Pancreas (tissue), 10 donors: ENCODE measurements at regions not wholly inside any gene's neighbourhood (a gene's known extent, or its start where the extent isn't known, plus 50 kb on each side); places are given as distances from the start of the nearest gene placed in this dataset.
"Not testable (repeated sequence)": the region's sequence is repeated elsewhere in the genome, so short reads cannot be mapped to it uniquely, and the experiment has no call there.

Source experiments
- ATAC-seq, 4 donors: fragments of 200-7000 bp; cut with Tn5 transposase; one replicate each; pipeline versions ENCODE4 v1.8.0 to v1.9.1; 2020; ENCODE audit warnings: mild to moderate bottlenecking in 4 of 4, moderate library complexity in 4 of 4
- DNase-seq, 6 donors: peaks; one replicate each; pipeline ENCODE4 v3.0.0-alpha.2; 2020
- FAIRE-seq: peaks from 2 replicates; lab custom pipeline; 2012; peaks lifted over from hg19 to GRCh38; lab: Jason Lieb, UNC
- H3K27ac ChIP-seq, 4 donors: fragments of 200-600 bp; sonication (generic); 1 replicate in 3 of 4; 2 replicates in 1 of 4; pipeline versions ENCODE4 v1.5.0 to v1.8.0; 2020
- H3K27me3 ChIP-seq, 4 donors: fragments of 200-600 bp; one replicate each; pipeline ENCODE4 v1.8.0; 2021
- H3K36me3 ChIP-seq, 3 donors: fragments of 200-600 bp; sonication (generic) in 1 of 3; one replicate each; pipeline versions ENCODE4 v1.5.0 to v1.8.0; 2020 to 2021
- H3K4me1 ChIP-seq, 3 donors: fragments of 200-600 bp; one replicate each; pipeline ENCODE4 v1.8.0; 2021
- H3K4me3 ChIP-seq, 4 donors: fragments of 200-600 bp; sonication (generic) in 2 of 4; one replicate each; pipeline versions ENCODE4 v1.5.0 to v1.8.0; 2020 to 2021
- H3K9me3 ChIP-seq, 4 donors: fragments of 200-600 bp; one replicate each; pipeline ENCODE4 v1.8.0; 2021
- CTCF ChIP-seq, 4 donors: fragments of 200-600 bp; sonication (generic) in 3 of 4; IDR thresholded peaks; one replicate each; pipeline versions ENCODE4 v1.5.0 to v1.8.0; 2021; ENCODE audit warnings: antibody characterized with exemption in 4 of 4
- WGBS, 2 donors: extraction: QIAGEN DNeasy Blood & Tissue Kit; methylation state at CpG; one replicate each; pipeline ENCODE4 v1.1.7; 2013; 5-methylcytosine and 5-hydroxymethylcytosine counted together
- intact Hi-C, 3 donors: fragments of 100-400 bp; cut with DNase I; formaldehyde crosslinking; loops; one replicate each; pipeline versions ENCODE4 v1.11.1 to v1.14.2; 2022
- donor health status: healthy with polysubstance abuse.
- donor health status: DM: no; HTN: no; CAD: no; lungs with moderate emphysema.
- donor health status: DM: no; HTN: no; CAD: no.
- donor health status: control.
- donor health status: control.
- donor health status: Bipolar disorder and iron deficiency.
- donor health status: DM: yes; HTN: yes; CAD: no.
- donor health status: DM: no; HTN: no; CAD: no.
- donor health status: DM: no; HTN: no; CAD: no.
- donor health status: DM: yes; HTN: yes; CAD: no.

- no peak for TF ChIP-seq CTCF (IDR thresholded peaks at IDR 0.05)
- WGBS, 2 donors = 58 to 68% methylated on average over 3 of the region's 3 CpGs
- Histone ChIP-seq H3K36me3 (no peaks in the 10 kb centered on the region), H3K9me3 (no peaks in the 10 kb centered on the region), H3K4me1 (no peaks in the 10 kb centered on the region), H3K4me3 (no peak overlapping the region), H3K27me3 (no peaks in the 10 kb centered on the region), H3K27ac (no peak overlapping the region)
- DNase-seq (no peak), FAIRE-seq (no peak), ATAC-seq (no peak)
- intact Hi-C loops = no loop called here
Measured at GRCh38 chr22:25409240-25409639, 155.2 kb upstream of the GRK3 start.

GRCh38 chr22:25410849-25411248 is 153.6 kb upstream of the GRK3 start:
- Histone ChIP-seq H3K36me3 (no peaks in the 10 kb centered on the region), H3K27me3 (no peaks in the 10 kb centered on the region), H3K9me3 (no peaks in the 10 kb centered on the region), H3K4me3 (no peak overlapping the region), H3K4me1 (no peaks in the 10 kb centered on the region), H3K27ac (no peak overlapping the region)
- TF ChIP-seq CTCF (IDR thresholded peaks at IDR 0.05) = no peak
- WGBS, 2 donors = 70 to 78% methylated on average over 4 of the region's 4 CpGs
- ATAC-seq (no peak), DNase-seq (no peak), FAIRE-seq (no peak)
- intact Hi-C loops = no loop called here

- Histone ChIP-seq H3K4me1 (no peaks in the 10 kb centered on the region), H3K36me3 (no peaks in the 10 kb centered on the region), H3K27me3 (no peaks in the 10 kb centered on the region), H3K27ac (no peak overlapping the region), H3K9me3 (no peaks in the 10 kb centered on the region), H3K4me3 (no peak overlapping the region)
- DNase-seq (no peak), ATAC-seq (no peak), FAIRE-seq (no peak)
- no peak for TF ChIP-seq CTCF (IDR thresholded peaks at IDR 0.05)
- intact Hi-C loops = no loop called here
- 73 to 81% methylated on average over 1 of the region's 1 CpG for WGBS, 2 donors
Measured at GRCh38 chr22:25413620-25414019, 150.9 kb upstream of the GRK3 start.

- intact Hi-C loops, FAIRE-seq: not testable (repeated sequence)
Measured at GRCh38 chr22:25415731-25416130, 148.7 kb upstream of the GRK3 start.

GRCh38 chr22:25417826-25418225 is 146.6 kb upstream of the GRK3 start:
- H3K9me3 ChIP-seq, H3K4me1 ChIP-seq, H3K27ac ChIP-seq, H3K36me3 ChIP-seq, ATAC-seq, FAIRE-seq, DNase-seq, intact Hi-C loops, H3K4me3 ChIP-seq: not testable (repeated sequence)
- WGBS, 2 donors = 60 to 92% methylated on average over 2 of the region's 2 CpGs
- peaks cover 0 to 14% (median 0%) of the 10 kb centered on the region in 4 donors for H3K27me3 ChIP-seq

More at GRCh38 chr22:25415731-25416130, 148.7 kb upstream of the GRK3 start:
- not testable (repeated sequence) for H3K9me3 ChIP-seq, DNase-seq, H3K4me1 ChIP-seq, H3K27me3 ChIP-seq, H3K4me3 ChIP-seq, H3K27ac ChIP-seq, H3K36me3 ChIP-seq
- ATAC-seq = peak in 2 of 4 donors; percentile 31 to 63
- WGBS, 2 donors = 25 to 60% methylated on average over 4 of the region's 4 CpGs

GRCh38 chr22:25419247-25420113 is 145.0 kb upstream of the GRK3 start:
- intact Hi-C loops = no loop called here
- Histone ChIP-seq H3K27ac (no peak overlapping the region), H3K27me3 (peaks cover 0 to 17% (median 0%) of the 10 kb centered on the region in 4 donors), H3K36me3 (no peaks in the 10 kb centered on the region), H3K4me1 (peaks cover 0 to 7% (median 0%) of the 10 kb centered on the region in 3 donors), H3K4me3 (peak overlapping the region in 1 of 4 donors; percentile 17), H3K9me3 (no peaks in the 10 kb centered on the region)
- 22 to 24% methylated on average over 25 of the region's 25 CpGs for WGBS, 2 donors
- TF ChIP-seq CTCF (IDR thresholded peaks at IDR 0.05) = no peak
- ATAC-seq (peak in 3 of 4 donors; percentile 49 to 73 (median 62)), FAIRE-seq (no peak), DNase-seq (no peak)

- H3K36me3 ChIP-seq, H3K9me3 ChIP-seq, DNase-seq, ATAC-seq, FAIRE-seq, H3K4me1 ChIP-seq, intact Hi-C loops, H3K27ac ChIP-seq: not testable (repeated sequence)
- 36 to 37% methylated on average over 6 of the region's 6 CpGs for WGBS, 2 donors
- peak overlapping the region in 1 of 4 donors; percentile 17 for H3K4me3 ChIP-seq
- H3K27me3 ChIP-seq = peaks cover 0 to 17% (median 0%) of the 10 kb centered on the region in 4 donors
Measured at GRCh38 chr22:25420114-25420441, 144.4 kb upstream of the GRK3 start.
